ENCODE measurements at regions not wholly inside any gene's neighbourhood (a gene's known extent, or its start where the extent isn't known, plus 50 kb on each side); places are given as distances from the start of the nearest gene placed in this dataset.

GRCh38 chr5:125277494-125278154 lies 531.2 kb upstream of the ZNF608 start:
- Histone ChIP-seq H3K27me3 (replicated peaks; ENCODE audit: control insufficient read depth, insufficient read depth, low read length) (no peaks in the 10 kb centered on the region), H3K4me3 (ENCODE audit: low read depth, low read length) (no peak overlapping the region), H3K4me1 (peaks cover 14% of the 10 kb centered on the region), H3K9me3 (no peaks in the 10 kb centered on the region), H3K36me3 (ENCODE audit: control insufficient read depth, insufficient read depth, low read length) (no peaks in the 10 kb centered on the region)
- Mint-ChIP-seq H3K27me3 (ENCODE audit: insufficient read depth, unreplicated experiment) (no peaks in the 10 kb centered on the region), H3K4me1 (ENCODE audit: low read depth, unreplicated experiment) (peaks cover 18% of the 10 kb centered on the region), H3K27ac (ENCODE audit: unreplicated experiment) (no peak overlapping the region), H3K36me3 (ENCODE audit: insufficient read depth, unreplicated experiment) (no peaks in the 10 kb centered on the region), H3K4me3 (ENCODE audit: unreplicated experiment) (no peak overlapping the region), H3K9me3 (ENCODE audit: unreplicated experiment) (peaks cover 10% of the 10 kb centered on the region)
- intact Hi-C loops (cut with micrococcal nuclease; ENCODE audit: unreplicated experiment), result no loop called here
- ChIA-PET POLR2A (no interaction called here), CTCF (no interaction called here)
- peak in 1 of 2 experiments; percentile 15 for DNase-seq
- BruUV-seq (replicated peaks), result no TSS peak
- no peak for TF ChIP-seq CTCF (IDR thresholded peaks at IDR 0.05; ENCODE audit: insufficient read depth in 1 of 2, low read depth in 1 of 2, low read length in 1 of 2, severe bottlenecking in 1 of 2, unreplicated experiment in 1 of 2)

GRCh38 chr5:125278711-125279110 lies 532.3 kb upstream of the ZNF608 start:
- H3K4me1 Mint-ChIP-seq (ENCODE audit: low read depth, unreplicated experiment), result peaks cover 18% of the 10 kb centered on the region
- ChIA-PET POLR2A (no interaction called here), CTCF (no interaction called here)
- no peak for TF ChIP-seq CTCF (IDR thresholded peaks at IDR 0.05; ENCODE audit: insufficient read depth in 1 of 2, low read depth in 1 of 2, low read length in 1 of 2, severe bottlenecking in 1 of 2, unreplicated experiment in 1 of 2)
- H3K36me3 ChIP-seq (ENCODE audit: control insufficient read depth, insufficient read depth, low read length), result no peaks in the 10 kb centered on the region
- H3K4me3 Mint-ChIP-seq (ENCODE audit: unreplicated experiment), result no peak overlapping the region
- BruUV-seq (replicated peaks), result no TSS peak
- no peaks in the 10 kb centered on the region for H3K27me3 ChIP-seq (replicated peaks; ENCODE audit: control insufficient read depth, insufficient read depth, low read length)
- H3K36me3 Mint-ChIP-seq (ENCODE audit: insufficient read depth, unreplicated experiment), result no peaks in the 10 kb centered on the region
- no peak for DNase-seq
- H3K27me3 Mint-ChIP-seq (ENCODE audit: insufficient read depth, unreplicated experiment), result no peaks in the 10 kb centered on the region
- no peak overlapping the region for H3K27ac Mint-ChIP-seq (ENCODE audit: unreplicated experiment)
- H3K4me1 ChIP-seq, result peaks cover 14% of the 10 kb centered on the region
- no peaks in the 10 kb centered on the region for H3K9me3 ChIP-seq
- peaks cover 10% of the 10 kb centered on the region for H3K9me3 Mint-ChIP-seq (ENCODE audit: unreplicated experiment)
- intact Hi-C loops (cut with micrococcal nuclease; ENCODE audit: unreplicated experiment), result no loop called here
- H3K4me3 ChIP-seq (ENCODE audit: low read depth, low read length), result no peak overlapping the region

- POLR2A ChIA-PET, result no interaction called here
These were observed 535.2 kb upstream of the ZNF608 start for GRCh38 chr5:125281667-125282066.

More at GRCh38 chr5:125281667-125282066, 535.2 kb upstream of the ZNF608 start:
- CTCF ChIA-PET, result no interaction called here
- H3K27ac Mint-ChIP-seq (ENCODE audit: unreplicated experiment), result no peak overlapping the region
- no peaks in the 10 kb centered on the region for H3K36me3 Mint-ChIP-seq (ENCODE audit: insufficient read depth, unreplicated experiment)
- H3K27me3 Mint-ChIP-seq (ENCODE audit: insufficient read depth, unreplicated experiment), result no peaks in the 10 kb centered on the region
- peaks cover 9% of the 10 kb centered on the region for H3K4me1 Mint-ChIP-seq (ENCODE audit: low read depth, unreplicated experiment)
- H3K4me3 Mint-ChIP-seq (ENCODE audit: unreplicated experiment), result no peak overlapping the region
- Histone ChIP-seq H3K4me1 (peaks cover 14% of the 10 kb centered on the region), H3K36me3 (ENCODE audit: control insufficient read depth, insufficient read depth, low read length) (no peaks in the 10 kb centered on the region), H3K9me3 (no peaks in the 10 kb centered on the region), H3K27me3 (replicated peaks; ENCODE audit: control insufficient read depth, insufficient read depth, low read length) (no peaks in the 10 kb centered on the region), H3K4me3 (ENCODE audit: low read depth, low read length) (no peak overlapping the region)
- no peak for DNase-seq
- intact Hi-C loops (cut with micrococcal nuclease; ENCODE audit: unreplicated experiment), result no loop called here
- no TSS peak for BruUV-seq (replicated peaks)
- peaks cover 10% of the 10 kb centered on the region for H3K9me3 Mint-ChIP-seq (ENCODE audit: unreplicated experiment)
- TF ChIP-seq CTCF (IDR thresholded peaks at IDR 0.05; ENCODE audit: insufficient read depth in 1 of 2, low read depth in 1 of 2, low read length in 1 of 2, severe bottlenecking in 1 of 2, unreplicated experiment in 1 of 2), result no peak
